GM13976 (cell line): ENCODE measurements at regions not wholly inside any gene's neighbourhood (a gene's known extent, or its start where the extent isn't known, plus 50 kb on each side); places are given as distances from the start of the nearest gene placed in this dataset.

Experiments
- DNase-seq: peaks from one replicate; pipeline ENCODE4 v3.0.0; 2012; ENCODE audit warnings: low spot score
- CTCF ChIP-seq: IDR thresholded peaks from 2 replicates; pipeline ENCODE4 v1.5.1; 2012; ENCODE audit warnings: borderline replicate concordance, mild to moderate bottlenecking; ENCODE audit not compliant: insufficient read depth; ENCODE audit errors: extremely low read depth, missing control alignments, control extremely low read depth
- in situ Hi-C: fragments of 300-500 bp; cut with MboI; formaldehyde crosslinking; loops from one replicate; pipeline ENCODE4 v1.12.0; 2022; ENCODE audit warnings: low sequenced_read_pairs, mixed read lengths, inconsistent platforms; ENCODE audit not compliant: unreplicated experiment

DNA sequence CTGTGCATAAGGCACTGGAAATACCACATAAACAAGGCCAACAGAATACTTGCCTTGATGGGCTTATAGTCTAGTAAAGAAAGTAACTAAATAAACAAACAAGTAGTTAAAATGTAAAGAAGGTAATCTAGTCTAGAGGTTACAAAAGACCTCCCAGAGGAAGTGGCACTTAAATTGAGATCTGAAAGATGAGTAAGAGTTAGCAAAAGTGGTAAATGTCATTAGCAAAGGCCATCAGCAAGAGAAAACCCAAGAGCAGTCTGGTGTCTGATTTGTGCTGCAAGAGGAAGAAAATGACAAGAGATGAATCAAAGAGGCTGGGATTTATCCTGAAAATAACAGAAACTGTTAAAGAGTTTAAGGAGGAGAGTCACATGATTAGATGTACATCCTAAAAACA is 96.6 kb upstream of the SMLR1 start:
- TF ChIP-seq CTCF = no peak
- DNase-seq = no peak
- in situ Hi-C loops = no loop called here

GRCh38 chr6:130734161-130734560 is 93.0 kb upstream of the SMLR1 start:
- TF ChIP-seq CTCF = no peak
- DNase-seq = no peak
- in situ Hi-C loops = no loop called here

DNA sequence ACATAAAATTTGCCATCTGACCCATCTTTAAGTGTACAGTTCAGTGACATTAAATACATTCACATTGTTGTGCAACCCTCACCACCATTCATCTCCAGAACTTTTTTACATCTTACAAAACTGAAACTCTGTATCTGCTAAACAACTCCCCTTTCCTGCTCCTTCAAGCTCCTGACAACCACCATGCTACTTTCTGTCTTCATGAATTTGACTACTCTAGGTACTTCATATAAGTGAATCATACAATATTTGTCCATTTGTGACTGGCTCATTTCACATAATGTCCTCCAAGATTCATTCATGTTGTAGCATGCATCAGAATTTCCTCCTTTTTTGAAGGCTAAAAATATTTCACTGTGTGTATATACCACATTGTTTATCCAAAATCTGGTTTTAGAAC is 86.9 kb upstream of the SMLR1 start:
- DNase-seq = no peak
- in situ Hi-C loops = no loop called here
- no peak for TF ChIP-seq CTCF

GRCh38 chr6:130742131-130742681 is 85.0 kb upstream of the SMLR1 start:
- no peak for TF ChIP-seq CTCF
- in situ Hi-C loops = no loop called here
- no peak for DNase-seq

- in situ Hi-C loops = no loop called here
- TF ChIP-seq CTCF = no peak
- DNase-seq = no peak
Observed at GRCh38 chr6:130743175-130743574, 84.0 kb upstream of the SMLR1 start.

DNA sequence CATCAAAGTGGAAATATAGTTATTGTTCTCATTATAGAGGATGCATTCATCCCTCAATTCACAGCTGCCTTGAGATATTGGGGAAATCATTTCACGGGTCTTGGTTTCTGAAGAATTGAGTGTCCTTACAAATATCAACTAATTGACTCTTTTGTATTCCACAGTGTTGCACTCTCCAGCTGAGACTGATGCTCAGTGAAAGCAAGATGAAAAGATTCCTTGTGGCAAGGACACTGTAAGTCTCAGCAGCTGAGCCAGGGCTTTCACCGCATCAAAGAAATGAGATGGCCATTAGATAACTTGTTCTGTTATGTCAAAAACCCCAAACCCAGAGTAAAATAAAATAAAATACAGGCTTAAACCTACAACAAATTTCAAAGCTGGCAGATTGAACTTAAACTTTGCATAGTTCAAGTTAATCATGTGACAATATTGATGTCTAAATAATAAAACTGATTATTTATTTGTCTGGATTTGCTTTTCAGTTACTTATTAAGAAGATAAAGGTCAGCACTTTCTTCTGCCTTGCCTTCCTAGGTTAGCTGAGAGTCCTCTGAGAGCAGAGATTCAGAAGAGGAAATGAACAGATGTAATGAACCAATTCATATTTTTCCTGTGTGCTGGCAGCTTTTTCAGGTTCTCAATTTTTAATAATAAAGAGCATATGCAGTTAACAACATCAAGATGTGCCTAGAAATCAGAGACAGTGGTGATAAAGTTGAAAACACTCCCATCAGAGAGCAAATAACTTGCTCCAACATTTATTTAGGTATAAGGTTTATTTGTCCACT is 82.4 kb upstream of the SMLR1 start:
- TF ChIP-seq CTCF = no peak
- DNase-seq = no peak
- in situ Hi-C loops = no loop called here
